HepG2 (cell line): ENCODE measurements at regions not wholly inside any gene's neighbourhood (a gene's known extent, or its start where the extent isn't known, plus 50 kb on each side); places are given as distances from the start of the nearest gene placed in this dataset.

Experiments used
- CENPT ChIP-seq: sonication (generic); formaldehyde crosslinking; IDR thresholded peaks from 2 replicates; pipeline ENCODE4 v1.8.0; 2022; ENCODE audit warnings: low read depth, mild to moderate bottlenecking, moderate library complexity, missing genetic modification reagents
- ELF4 ChIP-seq: sonication (generic); formaldehyde crosslinking; IDR thresholded peaks from 2 replicates; pipeline ENCODE4 v1.5.0; 2020; ENCODE audit warnings: missing genetic modification reagents, mild to moderate bottlenecking, moderate library complexity, borderline replicate concordance
- FIP1L1 ChIP-seq: fragments of 200-400 bp; formaldehyde crosslinking; IDR thresholded peaks from 2 replicates; pipeline ENCODE4 v1.6.1; 2018; ENCODE audit warnings: low read depth, mild to moderate bottlenecking, low read length, moderate library complexity, borderline replicate concordance; ENCODE audit not compliant: insufficient read depth
- MAFK ChIP-seq, 2 experiments: IDR thresholded peaks in 1 of 2; conservative IDR thresholded peaks in 1 of 2; 2 replicates each; pipeline ENCODE4 v1.6.1; 2011; ENCODE audit warnings: improper control_type of control experiment in 2 of 2, low read length in 2 of 2
- SIX4 ChIP-seq: sonication (generic); formaldehyde crosslinking; IDR thresholded peaks from 2 replicates; pipeline ENCODE4 v1.4.0; 2020; ENCODE audit warnings: missing genetic modification reagents
- XBP1 ChIP-seq: sonication (generic); formaldehyde crosslinking; IDR thresholded peaks from 2 replicates; pipeline ENCODE4 v1.5.0; 2020; ENCODE audit warnings: missing genetic modification reagents
- ZBTB2 ChIP-seq: sonication (generic); formaldehyde crosslinking; IDR thresholded peaks from 2 replicates; pipeline ENCODE4 v1.8.0; 2022; ENCODE audit warnings: low read depth, missing genetic modification reagents
- ZBTB38 ChIP-seq: sonication (generic); formaldehyde crosslinking; IDR thresholded peaks from 2 replicates; pipeline ENCODE4 v1.5.1; 2020; ENCODE audit warnings: mild to moderate bottlenecking, missing genetic modification reagents
- ZFP36L1 ChIP-seq: sonication (generic); formaldehyde crosslinking; IDR thresholded peaks from 2 replicates; pipeline ENCODE4 v1.8.0; 2022; ENCODE audit warnings: mild to moderate bottlenecking, missing genetic modification reagents, moderate library complexity
- ZHX2 ChIP-seq, 2 experiments: sonication (generic) in 1 of 2; formaldehyde crosslinking in 1 of 2; IDR thresholded peaks; 2 replicates each; pipeline versions ENCODE4 v1.6.1 to v1.9.0; 2014 to 2022; ENCODE audit warnings: antibody characterized with exemption in 1 of 2, borderline replicate concordance in 1 of 2, inconsistent platforms in 1 of 2, low read depth in 1 of 2, missing genetic modification reagents in 1 of 2
- ZNF143 ChIP-seq: sonication (generic); formaldehyde crosslinking; IDR thresholded peaks from 2 replicates; pipeline ENCODE4 v1.4.0; 2020; ENCODE audit warnings: missing genetic modification reagents
- ZNF24 ChIP-seq: fragments of 450-650 bp; IDR thresholded peaks from 2 replicates; pipeline ENCODE4 v1.6.1; 2017; ENCODE audit warnings: antibody characterized with exemption, mild to moderate bottlenecking
- ZNF569 ChIP-seq: sonication (generic); formaldehyde crosslinking; IDR thresholded peaks from 2 replicates; pipeline ENCODE4 v1.5.0; 2020; ENCODE audit warnings: mild to moderate bottlenecking, missing genetic modification reagents, moderate library complexity, borderline replicate concordance
- ZNF614 ChIP-seq: IDR thresholded peaks from 2 replicates; pipeline ENCODE4 v1.6.1; 2018; ENCODE audit warnings: missing biosample characterization, missing genetic modification reagents, inconsistent platforms, borderline replicate concordance
- ZNF883 ChIP-seq: sonication (generic); formaldehyde crosslinking; IDR thresholded peaks from 2 replicates; pipeline ENCODE4 v1.5.1; 2020; ENCODE audit warnings: mild to moderate bottlenecking, missing genetic modification reagents; ENCODE audit errors: not compliant biosample characterization
- TF ChIP-seq, protein P1 (sequence below): sonication (generic); formaldehyde crosslinking; IDR thresholded peaks from 2 replicates; pipeline ENCODE4 v1.8.0; 2022; ENCODE audit warnings: missing genetic modification reagents, mild to moderate bottlenecking, moderate library complexity, borderline replicate concordance
- TF ChIP-seq, protein P2 (sequence below): IDR thresholded peaks from 2 replicates; pipeline ENCODE4 v1.6.1; 2012; ENCODE audit warnings: low read depth, low read length, improper control_type of control experiment

DNA sequence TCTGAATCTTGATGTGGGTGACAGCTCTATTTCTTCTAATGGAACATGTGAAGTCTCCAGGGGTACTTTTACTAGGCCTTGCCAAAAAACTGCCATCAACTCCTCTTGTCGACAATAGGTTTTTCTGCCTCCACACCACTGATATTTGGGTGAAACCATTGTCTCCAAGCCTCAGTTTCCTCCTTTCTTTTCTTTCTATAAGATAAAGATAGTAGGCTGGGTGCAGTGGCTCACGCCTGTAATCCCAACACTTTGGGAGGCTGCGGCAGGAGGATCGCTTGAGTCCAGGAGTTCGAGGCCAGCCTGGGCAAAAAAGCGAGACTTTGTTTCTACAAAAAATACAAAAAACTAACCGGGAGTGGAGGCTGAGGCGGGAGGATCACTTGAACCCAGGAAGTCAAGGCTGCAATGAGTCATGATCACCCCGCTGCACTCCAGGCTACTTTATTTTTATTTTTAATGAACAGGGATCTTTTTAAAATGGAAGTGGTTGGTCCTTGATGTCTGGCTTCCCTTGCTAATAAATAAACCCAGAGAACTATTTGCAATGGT, 159.9 kb upstream of the TNFAIP3 start (continued):
- TF ChIP-seq ZBTB2 (CRISPR knock-in tag) = no peak
- TF ChIP-seq ZHX2 (IDR thresholded peaks at IDR 0.05; ENCODE audit: low read depth) = 0 out of 2 replicates have a peak, but pooled peaks have one; percentile 45
- no peak for TF ChIP-seq ZHX2 (CRISPR knock-in tag; IDR thresholded peaks at IDR 0.05; ENCODE audit: borderline replicate concordance)
- no peak for TF ChIP-seq ZNF883 (CRISPR knock-in tag)
- no peak for TF ChIP-seq XBP1 (CRISPR knock-in tag)
- no peak; the same call in 1 of the 2 replicates for TF ChIP-seq ZNF614 (CRISPR knock-in tag)
- no peak for TF ChIP-seq MAFK (conservative IDR thresholded peaks at IDR 0.05 in 1 of 2, IDR thresholded peaks at IDR 0.05 in 1 of 2; ENCODE audit: low read length in 2 of 2)
- TF ChIP-seq ZNF24 = peak; percentile 66; the same call in 1 of the 2 replicates
- TF ChIP-seq, protein P1, sequence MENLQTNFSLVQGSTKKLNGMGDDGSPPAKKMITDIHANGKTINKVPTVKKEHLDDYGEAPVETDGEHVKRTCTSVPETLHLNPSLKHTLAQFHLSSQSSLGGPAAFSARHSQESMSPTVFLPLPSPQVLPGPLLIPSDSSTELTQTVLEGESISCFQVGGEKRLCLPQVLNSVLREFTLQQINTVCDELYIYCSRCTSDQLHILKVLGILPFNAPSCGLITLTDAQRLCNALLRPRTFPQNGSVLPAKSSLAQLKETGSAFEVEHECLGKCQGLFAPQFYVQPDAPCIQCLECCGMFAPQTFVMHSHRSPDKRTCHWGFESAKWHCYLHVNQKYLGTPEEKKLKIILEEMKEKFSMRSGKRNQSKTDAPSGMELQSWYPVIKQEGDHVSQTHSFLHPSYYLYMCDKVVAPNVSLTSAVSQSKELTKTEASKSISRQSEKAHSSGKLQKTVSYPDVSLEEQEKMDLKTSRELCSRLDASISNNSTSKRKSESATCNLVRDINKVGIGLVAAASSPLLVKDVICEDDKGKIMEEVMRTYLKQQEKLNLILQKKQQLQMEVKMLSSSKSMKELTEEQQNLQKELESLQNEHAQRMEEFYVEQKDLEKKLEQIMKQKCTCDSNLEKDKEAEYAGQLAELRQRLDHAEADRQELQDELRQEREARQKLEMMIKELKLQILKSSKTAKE (CRISPR knock-in tag) = no peak
- TF ChIP-seq SIX4 = no peak
- no peak for TF ChIP-seq CENPT
- peak; percentile 69; the same call in 1 of the 2 replicates for TF ChIP-seq ZBTB38 (CRISPR knock-in tag)
- TF ChIP-seq ZFP36L1 = no peak
- TF ChIP-seq FIP1L1 = 0 out of 2 replicates have a peak, but pooled peaks have one; percentile 44
- no peak for TF ChIP-seq ZNF143 (CRISPR knock-in tag)
- 0 out of 2 replicates have a peak, but pooled peaks have one; percentile 70 for TF ChIP-seq ZNF569 (CRISPR knock-in tag)
- TF ChIP-seq, protein P2, sequence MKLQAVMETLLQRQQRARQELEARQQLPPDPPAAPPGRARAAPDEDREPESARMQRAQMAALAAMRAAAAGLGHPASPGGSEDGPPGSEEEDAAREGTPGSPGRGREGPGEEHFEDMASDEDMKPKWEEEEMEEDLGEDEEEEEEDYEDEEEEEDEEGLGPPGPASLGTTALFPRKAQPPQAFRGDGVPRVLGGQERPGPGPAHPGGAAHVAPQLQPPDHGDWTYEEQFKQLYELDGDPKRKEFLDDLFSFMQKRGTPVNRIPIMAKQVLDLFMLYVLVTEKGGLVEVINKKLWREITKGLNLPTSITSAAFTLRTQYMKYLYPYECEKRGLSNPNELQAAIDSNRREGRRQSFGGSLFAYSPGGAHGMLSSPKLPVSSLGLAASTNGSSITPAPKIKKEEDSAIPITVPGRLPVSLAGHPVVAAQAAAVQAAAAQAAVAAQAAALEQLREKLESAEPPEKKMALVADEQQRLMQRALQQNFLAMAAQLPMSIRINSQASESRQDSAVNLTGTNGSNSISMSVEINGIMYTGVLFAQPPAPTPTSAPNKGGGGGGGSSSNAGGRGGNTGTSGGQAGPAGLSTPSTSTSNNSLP = peak; percentile 67
- peak; percentile 83; the same call in 1 of the 2 replicates for TF ChIP-seq ELF4 (CRISPR knock-in tag)
